ENCODE measurements at regions not wholly inside any gene's neighbourhood (a gene's known extent, or its start where the extent isn't known, plus 50 kb on each side); places are given as distances from the start of the nearest gene placed in this dataset.

- Histone ChIP-seq H3K27me3 (replicated peaks in 1 of 2; ENCODE audit: control insufficient read depth in 2 of 2, insufficient read depth in 2 of 2, low read length in 1 of 2) (no peaks in the 10 kb centered on the region), H2AFZ (ENCODE audit: control insufficient read depth, low read depth, low read length) (no peak overlapping the region), H3K4me2 (ENCODE audit: control insufficient read depth, insufficient read depth) (no peak overlapping the region), H4K20me1 (ENCODE audit: control insufficient read depth, insufficient read depth) (no peaks in the 10 kb centered on the region), H3K4me1 (ENCODE audit: control insufficient read depth, insufficient read depth, low read length) (no peaks in the 10 kb centered on the region; the same call in 1 of the 2 replicates), H3K36me3 (ENCODE audit: control insufficient read depth in 2 of 2, insufficient read depth in 2 of 2, low read length in 1 of 2) (no peaks in the 10 kb centered on the region), H3K4me3 (no peak overlapping the region), H3K9me3 (replicated peaks; ENCODE audit: control insufficient read depth, insufficient read depth, low read length) (no peaks in the 10 kb centered on the region), H3K27ac (ENCODE audit: control insufficient read depth, insufficient read depth) (no peak overlapping the region), H3K9ac (ENCODE audit: control insufficient read depth, insufficient read depth, low read length) (no peak overlapping the region), H3K79me2 (ENCODE audit: control insufficient read depth, insufficient read depth, low read length) (peaks cover 2% of the 10 kb centered on the region)
- FAIRE-seq (no peak), ATAC-seq (no peak), DNase-seq (ENCODE audit: low read depth, low spot score) (no peak)
- no peak for TF ChIP-seq EP300 (IDR thresholded peaks at IDR 0.05; ENCODE audit: borderline replicate concordance in 1 of 2, control insufficient read depth in 1 of 2, low read depth in 2 of 2, low read length in 2 of 2)
- no peak for TF ChIP-seq ZNF274 (IDR thresholded peaks at IDR 0.05; ENCODE audit: insufficient read depth, insufficient read length)
- no peak for TF ChIP-seq FOXK2 (IDR thresholded peaks at IDR 0.05)
- no peak for TF ChIP-seq RELB (IDR thresholded peaks at IDR 0.05; ENCODE audit: low read depth)
- no peak for TF ChIP-seq SRF (IDR thresholded peaks at IDR 0.05; ENCODE audit: low read depth in 2 of 2, low read length in 2 of 2)
- no peak for TF ChIP-seq TBL1XR1 (IDR thresholded peaks at IDR 0.05; ENCODE audit: low read depth, low read length)
- no peak for TF ChIP-seq FOS (IDR thresholded peaks at IDR 0.05; ENCODE audit: borderline replicate concordance, extremely low read depth, insufficient read length)
- TF ChIP-seq BHLHE40 (IDR thresholded peaks at IDR 0.05; ENCODE audit: borderline replicate concordance in 1 of 2, low read depth in 2 of 2, low read length in 1 of 2): no peak
- no peak for TF ChIP-seq SMAD5 (IDR thresholded peaks at IDR 0.05; ENCODE audit: low read depth)
- no peak for TF ChIP-seq HDAC6 (IDR thresholded peaks at IDR 0.05; ENCODE audit: unreplicated experiment)
- no peak for TF ChIP-seq MEF2A (IDR thresholded peaks at IDR 0.05; ENCODE audit: insufficient read depth, low read depth, low read length)
- in situ Hi-C loops (cut with MboI) (no loop called here), intact Hi-C loops (cut with micrococcal nuclease; ENCODE audit: unreplicated experiment) (no loop called here)
- SMC1A ChIA-PET (ENCODE audit: uncharacterized antibody, unreplicated experiment): interaction anchor here (0.7 to 1.8 kb wide), 3 partner anchors 12 to 758 kb away, joined by 3 to 7 read pairs (median 3); no protein-coding TSS in a partner anchor
- POLR2A ChIA-PET: interaction anchor here (1.4 kb wide), 1 partner anchor 15 kb away, joined by 3 read pairs; no protein-coding TSS in a partner anchor
- BruUV-seq (replicated peaks): no TSS peak
- RAD21 ChIA-PET (ENCODE audit: unreplicated experiment): interaction anchor here (0.8 kb wide), 1 partner anchor 36 kb away, joined by 3 read pairs; no protein-coding TSS in a partner anchor
- CTCF ChIA-PET: no interaction called here
- 53% methylated on average over 11 of the region's 11 CpGs for WGBS (ENCODE audit: insufficient coverage, insufficient replicate concordance, low lambda C conversion rate, missing lambda C conversion rate)
These were observed 168.8 kb upstream of the TOPAZ1 start for GRCh38 chr3:44072601-44073540.
